Breast epithelium (tissue), 4 donors: ENCODE measurements at regions not wholly inside any gene's neighbourhood (a gene's known extent, or its start where the extent isn't known, plus 50 kb on each side); places are given as distances from the start of the nearest gene placed in this dataset.
A peak's percentile ranks its signal among the peaks of the same experiment; 100 is the strongest.

Source experiments
- DNase-seq, 2 donors: peaks; one replicate each; pipeline ENCODE4 v3.0.0-alpha.2; 2019; ENCODE audit warnings: low spot score in 2 of 2
- H3K27ac ChIP-seq, 2 donors: fragments of 200-600 bp; sonication (generic) in 1 of 2; one replicate each; pipeline ENCODE4 v1.5.1; 2016 to 2019; ENCODE audit warnings: mild to moderate bottlenecking in 1 of 2
- H3K27me3 ChIP-seq, 2 donors: fragments of 200-600 bp; sonication (generic) in 1 of 2; one replicate each; pipeline versions ENCODE4 v1.5.1 to v1.6.0; 2017 to 2019; ENCODE audit warnings: control low read depth in 1 of 2, mild to moderate bottlenecking in 1 of 2
- H3K36me3 ChIP-seq: fragments of 200-600 bp; one replicate; pipeline ENCODE4 v1.5.1; 2019
- H3K4me1 ChIP-seq, 2 donors: fragments of 200-600 bp; sonication (generic); one replicate each; pipeline ENCODE4 v1.5.1; 2016 to 2019; ENCODE audit warnings: control low read depth in 1 of 2
- H3K4me3 ChIP-seq, 3 donors: fragments of 200-600 bp; sonication (generic); 1 replicate in 2 of 3; 2 replicates in 1 of 3; pipeline ENCODE4 v1.5.1; 2016 to 2019; ENCODE audit warnings: mild to moderate bottlenecking in 3 of 3, moderate library complexity in 2 of 3
- H3K9me3 ChIP-seq, 2 donors: fragments of 200-600 bp; sonication (generic) in 1 of 2; one replicate each; pipeline ENCODE4 v1.5.1; 2016 to 2019; ENCODE audit warnings: control low read depth in 1 of 2
- CTCF ChIP-seq, 3 donors: fragments of 450-650 bp; IDR thresholded peaks; one replicate each; pipeline ENCODE4 v1.5.1; 2016 to 2017; ENCODE audit warnings: antibody characterized with exemption in 3 of 3, mild to moderate bottlenecking in 3 of 3, moderate library complexity in 3 of 3
- POLR2A ChIP-seq: fragments of 450-650 bp; IDR thresholded peaks from one replicate; pipeline ENCODE4 v1.6.1; 2016; ENCODE audit warnings: antibody characterized with exemption, mild to moderate bottlenecking, moderate library complexity
- POLR2AphosphoS5 ChIP-seq, 3 donors: sonication (generic); formaldehyde crosslinking; IDR thresholded peaks; one replicate each; pipeline ENCODE4 v1.6.1; 2017; ENCODE audit warnings: antibody characterized with exemption in 3 of 3
- intact Hi-C: fragments of 100-400 bp; cut with DNase I; formaldehyde crosslinking; loops from one replicate; pipeline ENCODE4 v1.15.1; 2023; ENCODE audit warnings: low total_unique reads

GRCh38 chr5:173410459-173411233, 82.4 kb upstream of the STC2 start:
- no peak for DNase-seq
- no peak overlapping the region for H3K27ac ChIP-seq
- no peaks in the 10 kb centered on the region for H3K9me3 ChIP-seq
- intact Hi-C loops = no loop called here
- TF ChIP-seq POLR2AphosphoS5 (IDR thresholded peaks at IDR 0.05) = no peak
- no peak for TF ChIP-seq CTCF (IDR thresholded peaks at IDR 0.05)
- TF ChIP-seq POLR2A = no peak
- no peaks in the 10 kb centered on the region for H3K36me3 ChIP-seq
- no peaks in the 10 kb centered on the region for H3K27me3 ChIP-seq
- no peak overlapping the region for H3K4me3 ChIP-seq
- H3K4me1 ChIP-seq = no peaks in the 10 kb centered on the region

GRCh38 chr5:173408946-173409345, 80.7 kb upstream of the STC2 start:
- Histone ChIP-seq H3K4me1 (no peaks in the 10 kb centered on the region), H3K27ac (no peak overlapping the region), H3K27me3 (no peaks in the 10 kb centered on the region), H3K36me3 (no peaks in the 10 kb centered on the region), H3K9me3 (no peaks in the 10 kb centered on the region), H3K4me3 (no peak overlapping the region)
- TF ChIP-seq POLR2A (no peak), CTCF (IDR thresholded peaks at IDR 0.05) (no peak), POLR2AphosphoS5 (IDR thresholded peaks at IDR 0.05) (no peak)
- intact Hi-C loops = no loop called here
- no peak for DNase-seq

GRCh38 chr5:173399851-173400250, 71.6 kb upstream of the STC2 start:
- H3K27me3 ChIP-seq = no peaks in the 10 kb centered on the region
- DNase-seq = no peak
- H3K4me1 ChIP-seq = no peaks in the 10 kb centered on the region
- intact Hi-C loops = no loop called here
- no peak overlapping the region for H3K4me3 ChIP-seq
- TF ChIP-seq CTCF (IDR thresholded peaks at IDR 0.05) (no peak), POLR2A (no peak), POLR2AphosphoS5 (IDR thresholded peaks at IDR 0.05) (no peak)
- H3K36me3 ChIP-seq = no peaks in the 10 kb centered on the region
- H3K9me3 ChIP-seq = no peaks in the 10 kb centered on the region
- no peak overlapping the region for H3K27ac ChIP-seq

- H3K27ac ChIP-seq = no peak overlapping the region
- DNase-seq = no peak
- intact Hi-C loops = no loop called here
- peaks cover 0 to 5% of the 10 kb centered on the region in 2 donors for H3K9me3 ChIP-seq
- H3K4me3 ChIP-seq = no peak overlapping the region
- no peaks in the 10 kb centered on the region for H3K36me3 ChIP-seq
- H3K27me3 ChIP-seq = no peaks in the 10 kb centered on the region
- no peaks in the 10 kb centered on the region for H3K4me1 ChIP-seq
- TF ChIP-seq POLR2A (no peak), CTCF (IDR thresholded peaks at IDR 0.05) (no peak), POLR2AphosphoS5 (IDR thresholded peaks at IDR 0.05) (no peak)
Observed at GRCh38 chr5:173397516-173397915, 69.3 kb upstream of the STC2 start.

- Histone ChIP-seq H3K4me1 (no peaks in the 10 kb centered on the region), H3K4me3 (no peak overlapping the region), H3K9me3 (peaks cover 0 to 5% of the 10 kb centered on the region in 2 donors), H3K36me3 (no peaks in the 10 kb centered on the region), H3K27me3 (no peaks in the 10 kb centered on the region), H3K27ac (peak overlapping the region in 1 of 2 donors; percentile 29)
- TF ChIP-seq CTCF (IDR thresholded peaks at IDR 0.05) (no peak), POLR2A (no peak), POLR2AphosphoS5 (IDR thresholded peaks at IDR 0.05) (no peak)
- DNase-seq = no peak
- intact Hi-C loops = no loop called here
Observed at GRCh38 chr5:173396311-173396993, 68.2 kb upstream of the STC2 start.
